GM18907 (cell line): ENCODE measurements at regions not wholly inside any gene's neighbourhood (a gene's known extent, or its start where the extent isn't known, plus 50 kb on each side); places are given as distances from the start of the nearest gene placed in this dataset.

Source experiments
- ATAC-seq: cut with Tn5 transposase; IDR thresholded peaks from one replicate; pipeline ENCODE4 v1.9.1; 2021; ENCODE audit warnings: mild to moderate bottlenecking, moderate library complexity; ENCODE audit not compliant: unreplicated experiment

DNA sequence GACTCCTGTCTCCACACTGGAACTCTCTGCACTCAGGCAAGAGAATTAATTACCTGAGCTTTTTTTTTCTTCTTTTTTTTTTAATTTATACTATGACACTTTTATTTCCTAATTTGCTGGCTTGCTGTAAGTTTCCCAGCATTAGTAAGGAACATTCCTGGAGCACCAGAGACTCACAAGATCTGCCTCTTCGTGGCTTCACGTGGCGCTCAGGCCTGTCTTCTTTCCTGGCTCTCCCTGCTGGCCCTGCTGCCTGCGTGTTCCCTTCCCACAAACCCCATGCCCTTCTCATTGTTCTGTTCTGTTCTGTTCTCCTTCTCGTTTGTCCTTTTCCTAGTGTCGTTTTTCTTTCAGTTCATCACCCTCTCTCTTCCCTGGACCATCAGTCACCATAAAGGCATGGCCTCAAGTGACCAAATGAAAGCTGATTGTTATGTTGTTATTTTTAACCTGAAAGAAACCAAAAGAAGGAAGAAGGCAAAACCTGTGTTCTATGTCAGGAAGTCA is 591.6 kb upstream of the PFKP start:
- ATAC-seq: no peak

DNA sequence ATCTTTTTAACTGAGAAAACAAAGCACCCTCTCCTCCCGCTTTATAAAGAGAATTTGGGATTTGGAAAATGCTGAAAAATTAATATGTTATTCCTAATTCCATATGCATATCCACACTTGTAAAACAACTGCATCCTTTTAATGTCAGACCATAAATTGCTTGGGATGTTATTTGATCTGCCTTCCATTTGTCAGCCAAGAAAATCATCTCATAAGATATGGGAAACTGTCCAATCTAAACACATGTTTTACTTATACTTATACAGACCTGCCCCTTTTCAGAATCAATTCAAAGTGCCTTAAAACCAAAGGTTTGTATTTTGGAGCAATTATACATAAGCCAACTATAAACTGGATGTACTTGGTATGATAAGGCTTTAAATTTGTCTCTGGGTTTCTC is 595.5 kb upstream of the PFKP start:
- ATAC-seq: no peak

- no peak for ATAC-seq
Measured at GRCh38 chr10:2469802-2470201, 597.5 kb upstream of the PFKP start.

- no peak for ATAC-seq
Measured at GRCh38 chr10:2464483-2464882, 602.9 kb upstream of the PFKP start.

DNA sequence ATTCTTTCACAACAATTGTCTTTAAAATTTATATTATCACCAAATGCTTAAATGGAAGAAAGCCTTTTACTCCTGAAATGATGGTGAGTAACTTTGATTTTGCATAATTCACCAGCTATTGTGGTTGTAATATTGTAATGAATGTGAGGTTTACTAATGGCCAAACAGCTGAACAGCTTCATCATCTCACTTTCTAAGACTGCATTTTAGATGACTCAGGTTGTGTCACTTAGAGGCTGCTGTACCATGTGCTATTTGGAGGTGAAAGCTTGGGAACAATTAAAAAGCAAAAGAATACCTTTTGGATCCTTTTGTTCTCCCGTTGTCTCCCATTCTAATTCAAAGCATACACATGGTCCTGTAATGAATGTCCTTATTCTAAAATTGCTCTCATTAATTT is 604.0 kb upstream of the PFKP start:
- no peak for ATAC-seq

GRCh38 chr10:2462581-2462980 is 604.8 kb upstream of the PFKP start:
- no peak for ATAC-seq

GRCh38 chr10:2460812-2461211 is 606.5 kb upstream of the PFKP start:
- ATAC-seq: no peak

DNA sequence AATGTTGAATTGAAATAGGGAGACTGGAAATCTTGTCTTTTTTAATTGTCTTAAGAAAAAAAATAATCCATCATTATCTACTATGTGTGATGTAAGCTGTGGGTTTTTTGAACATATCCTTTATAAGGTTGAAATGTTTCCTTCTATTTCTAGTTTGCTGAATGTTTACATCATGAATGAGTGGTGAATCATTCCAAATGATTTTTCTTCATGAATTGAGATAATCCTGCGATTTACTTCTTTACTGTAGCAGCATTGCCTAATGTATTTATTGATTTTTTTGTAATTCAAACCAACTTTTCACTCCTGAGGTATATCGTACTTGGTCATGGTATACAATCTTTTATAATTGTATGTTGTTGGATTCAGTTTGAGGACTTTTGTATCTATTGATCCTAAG is 607.6 kb upstream of the PFKP start:
- ATAC-seq: no peak

- no peak for ATAC-seq
Measured at GRCh38 chr10:2456834-2457233, 610.5 kb upstream of the PFKP start.

DNA sequence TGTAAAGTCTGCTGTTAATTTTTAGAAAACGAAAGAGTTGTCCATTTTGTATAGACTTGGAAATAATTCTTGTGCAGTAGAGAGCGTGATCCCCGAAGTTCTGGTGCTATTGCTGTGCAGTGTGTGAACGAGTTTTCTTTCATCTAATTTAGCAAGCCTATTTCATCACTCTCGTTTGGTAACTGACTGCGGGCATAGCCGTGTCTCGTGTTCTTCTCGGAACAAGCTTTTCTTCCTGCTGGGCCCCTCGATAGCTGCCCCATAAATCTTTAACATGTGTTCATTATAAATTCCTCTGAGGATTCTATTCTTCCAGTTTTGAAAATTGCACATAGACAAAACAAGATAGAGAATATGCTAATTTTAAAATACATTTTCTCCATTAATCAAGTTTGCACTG is 622.0 kb upstream of the PFKP start:
- no peak for ATAC-seq

DNA sequence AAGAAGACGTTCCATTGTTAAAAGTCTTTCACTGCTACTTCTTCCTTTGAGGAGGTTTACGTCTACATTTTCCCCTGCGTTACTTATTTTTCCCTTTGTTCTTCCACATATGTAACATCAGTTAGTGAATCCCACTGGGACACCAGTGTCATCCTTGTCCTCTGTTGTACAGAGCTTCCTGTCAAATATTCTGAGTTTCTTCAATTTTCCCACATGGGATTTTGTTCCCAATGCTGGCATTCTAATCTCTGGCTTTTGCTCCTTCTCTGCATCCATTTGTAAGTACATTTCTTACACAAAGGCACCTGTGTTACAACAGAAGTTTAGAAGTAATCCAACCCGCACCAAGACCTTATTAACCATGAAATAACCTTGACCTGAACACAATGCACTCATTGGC is 627.4 kb upstream of the PFKP start:
- no peak for ATAC-seq

DNA sequence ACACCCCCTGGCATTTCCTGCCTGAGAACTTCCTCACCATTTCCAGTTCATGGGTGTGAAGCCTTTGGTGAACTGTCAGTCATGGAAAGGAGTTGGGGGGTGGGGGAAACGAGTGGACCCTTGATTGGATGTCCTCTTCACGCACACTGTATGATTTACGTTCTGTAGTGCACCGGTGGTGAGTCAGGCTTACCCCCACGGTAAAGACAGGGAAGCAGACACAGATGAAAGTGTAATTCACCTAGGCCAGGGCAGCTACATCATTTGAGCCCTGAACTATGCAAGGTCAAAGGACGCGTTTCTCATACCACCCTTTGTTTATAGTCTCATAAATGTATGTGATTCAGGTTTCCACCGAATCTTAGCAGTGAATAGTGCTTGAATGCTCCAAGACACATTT is 628.3 kb upstream of the PFKP start:
- ATAC-seq: no peak

DNA sequence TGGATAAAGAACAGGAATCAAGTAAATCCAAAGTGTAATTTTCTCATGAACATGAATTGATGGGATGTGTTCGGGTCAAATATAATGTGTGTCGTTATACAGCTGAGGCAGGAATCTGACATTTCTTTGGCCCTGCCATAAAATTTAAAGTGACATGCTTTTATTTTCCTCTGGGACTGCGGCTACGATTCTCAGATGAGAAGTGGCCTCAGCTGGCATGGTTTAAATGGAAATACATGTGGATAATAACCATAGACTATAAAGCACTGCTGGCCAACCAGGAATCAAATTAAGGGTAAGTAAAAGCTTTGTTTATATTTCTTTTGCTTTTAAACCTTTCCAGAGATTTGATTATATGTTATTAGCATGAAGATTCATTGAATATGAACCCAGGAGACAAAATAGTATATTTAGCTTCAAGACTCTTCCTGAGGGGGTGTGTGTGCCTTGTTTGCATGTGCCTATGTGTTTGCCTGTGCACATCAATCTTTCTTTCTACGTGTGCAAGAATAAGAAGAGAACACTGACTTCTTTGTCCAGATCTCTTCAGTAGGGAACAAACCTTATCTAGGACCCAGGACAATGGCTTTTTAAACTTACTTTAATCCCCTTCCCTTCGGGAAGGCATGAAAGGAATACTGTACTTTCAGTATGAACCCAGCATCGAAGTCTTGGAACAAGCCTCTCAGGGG is 629.0 kb upstream of the PFKP start:
- no peak for ATAC-seq

GRCh38 chr10:2436933-2437332 is 630.4 kb upstream of the PFKP start:
- ATAC-seq: no peak

DNA sequence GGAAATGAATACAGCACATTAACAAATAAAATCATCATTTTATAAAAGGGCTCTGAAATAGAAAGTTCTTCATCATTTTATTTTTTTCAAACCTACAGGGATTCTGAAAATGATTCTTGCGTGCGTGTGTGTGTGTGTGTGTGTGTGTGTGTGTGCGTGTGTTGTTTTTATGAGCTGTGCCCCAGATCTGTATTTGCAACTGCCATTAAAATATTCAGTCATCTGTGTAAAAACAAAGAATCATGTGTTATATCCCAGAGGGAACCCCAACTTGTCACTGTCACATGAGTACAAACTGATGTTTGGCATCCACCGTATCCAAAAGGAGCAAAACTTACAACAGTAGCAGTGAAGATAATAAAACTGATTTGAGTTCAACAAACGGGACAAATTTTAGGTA is 635.4 kb upstream of the PFKP start:
- no peak for ATAC-seq

GRCh38 chr10:2427412-2427811 is 639.9 kb upstream of the PFKP start:
- no peak for ATAC-seq

GRCh38 chr10:2425320-2425719 is 642.0 kb upstream of the PFKP start:
- ATAC-seq: no peak

DNA sequence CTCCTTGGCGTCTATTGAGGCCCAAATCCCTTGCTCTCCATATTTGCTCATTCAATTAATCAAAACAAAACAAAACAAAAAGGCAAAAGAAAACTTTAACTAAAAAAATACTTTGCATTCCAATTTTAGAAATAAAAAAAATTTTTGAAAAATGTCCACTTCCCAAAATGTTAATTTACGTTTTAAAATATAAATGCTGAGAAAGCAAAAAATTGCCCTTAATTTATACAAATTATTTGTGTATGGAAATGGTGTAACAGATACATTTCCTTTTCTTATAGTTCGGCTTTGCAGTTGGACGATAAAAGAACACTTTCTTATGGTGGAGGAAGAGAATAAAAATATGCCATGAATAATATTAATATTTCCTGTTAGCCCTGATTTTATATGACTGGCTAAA is 652.8 kb upstream of the PFKP start:
- ATAC-seq: no peak

DNA sequence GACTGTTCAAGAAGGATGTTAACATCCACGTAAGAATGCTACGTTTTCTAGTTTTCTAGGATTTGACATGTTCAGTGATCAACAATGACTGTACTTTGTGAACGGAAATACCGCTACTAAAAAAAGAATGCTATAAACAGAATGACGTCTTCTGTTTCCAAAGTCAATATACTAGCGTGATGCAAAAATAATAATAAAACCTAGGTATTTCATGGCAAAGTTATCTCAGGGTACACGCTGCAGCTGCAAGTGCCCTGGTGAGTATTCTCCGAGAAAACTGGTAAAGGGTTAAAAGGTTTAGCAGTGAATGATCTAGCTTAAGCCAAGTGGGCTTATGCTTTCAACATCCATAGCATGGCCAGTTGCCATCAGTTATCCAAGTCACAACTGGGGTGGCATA is 653.3 kb upstream of the PFKP start:
- ATAC-seq: no peak

DNA sequence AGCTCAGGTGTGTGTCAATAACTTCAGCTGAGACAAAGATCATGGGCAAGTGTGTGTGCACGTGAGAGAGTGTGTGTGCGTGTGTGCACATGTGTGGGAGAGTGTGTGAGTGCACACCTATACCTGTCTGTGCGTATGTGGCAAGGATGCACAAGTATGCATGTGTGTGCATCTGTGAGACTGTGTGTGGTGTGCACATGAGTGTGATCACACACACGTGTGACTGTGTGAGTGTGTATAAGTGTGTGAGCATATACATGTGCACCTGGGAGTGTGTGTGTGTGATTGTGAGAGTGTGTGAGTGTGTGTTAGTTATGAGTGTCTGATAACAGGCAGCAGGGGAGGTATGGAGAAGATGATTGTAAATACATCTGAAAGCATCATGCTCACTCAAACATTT is 657.3 kb upstream of the PFKP start:
- no peak for ATAC-seq

GRCh38 chr10:2401459-2401858 is 664.1 kb upstream of the ADARB2 start:
- no peak for ATAC-seq

GRCh38 chr10:2399482-2399881 is 662.2 kb upstream of the ADARB2 start:
- ATAC-seq: no peak

DNA sequence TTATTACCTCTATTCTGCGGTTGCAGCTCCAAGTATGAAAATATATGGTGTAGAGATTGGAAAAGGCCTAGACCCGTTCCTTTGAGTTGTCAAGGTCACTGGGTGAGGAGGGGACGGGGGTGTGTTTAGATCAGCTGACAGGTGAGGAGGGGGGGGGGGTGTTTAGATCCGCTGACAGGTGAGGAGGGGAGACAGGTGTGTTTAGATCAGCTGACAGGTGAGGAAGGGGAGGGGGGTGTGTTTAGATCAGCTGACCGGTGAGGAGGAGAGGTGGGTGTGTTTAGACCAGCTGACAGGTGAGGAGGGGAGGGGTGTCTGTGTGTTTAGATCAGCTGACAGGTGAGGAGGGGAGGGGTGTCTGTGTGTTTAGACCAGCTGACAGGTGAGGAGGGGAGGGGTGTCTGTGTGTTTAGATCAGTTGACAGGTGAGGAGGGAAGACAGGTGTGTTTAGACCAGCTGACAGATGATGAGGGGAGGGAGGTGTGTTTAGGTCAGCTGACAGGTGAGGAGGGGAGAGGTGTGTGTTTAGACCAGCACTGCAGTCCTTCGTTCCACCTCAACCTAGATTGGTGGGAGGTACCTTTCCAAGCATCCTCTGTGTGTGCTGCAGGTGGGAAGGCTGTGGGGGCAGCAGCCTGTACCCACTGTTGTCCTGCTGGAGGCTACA is 655.0 kb upstream of the ADARB2 start:
- ATAC-seq: no peak
